ENCODE measurements at regions not wholly inside any gene's neighbourhood (a gene's known extent, or its start where the extent isn't known, plus 50 kb on each side); places are given as distances from the start of the nearest gene placed in this dataset.

GRCh38 chr1:109821221-109821669, 57.5 kb upstream of the EPS8L3 start:
- TF ChIP-seq CTCF (IDR thresholded peaks at IDR 0.05): no peak
- no peak for TF ChIP-seq POLR2A (IDR thresholded peaks at IDR 0.05)

Data from lower leg skin (tissue), 3 donors.